H9 (cell line): ENCODE measurements at regions not wholly inside any gene's neighbourhood (a gene's known extent, or its start where the extent isn't known, plus 50 kb on each side); places are given as distances from the start of the nearest gene placed in this dataset.

Source experiments
- DNase-seq: peaks from one replicate; pipeline ENCODE4 v3.0.0-alpha.2; 2017
- H2AFZ ChIP-seq: one replicate; pipeline ENCODE4 v1.6.1; 2013; ENCODE audit warnings: mild to moderate bottlenecking, low read length, control low read depth, moderate library complexity
- H2AK5ac ChIP-seq: 2 replicates; pipeline ENCODE4 v1.6.1; 2013; ENCODE audit warnings: low read length, control low read depth, mixed read lengths; ENCODE audit not compliant: insufficient read length
- H2BK120ac ChIP-seq: one replicate; pipeline ENCODE4 v1.6.1; 2013; ENCODE audit warnings: low read depth, mild to moderate bottlenecking, low read length, control low read depth, inconsistent platforms; ENCODE audit not compliant: poor library complexity, severe bottlenecking
- H2BK12ac ChIP-seq: 2 replicates; pipeline ENCODE4 v1.6.1; 2013; ENCODE audit warnings: low read length, control low read depth, mixed read lengths, low read depth; ENCODE audit not compliant: insufficient read length
- H2BK15ac ChIP-seq: 2 replicates; pipeline ENCODE4 v1.6.1; 2013; ENCODE audit warnings: low read depth, low read length, control low read depth
- H2BK20ac ChIP-seq: one replicate; pipeline ENCODE4 v1.6.1; 2013; ENCODE audit warnings: low read depth, mild to moderate bottlenecking, low read length, control low read depth, inconsistent platforms; ENCODE audit not compliant: poor library complexity, severe bottlenecking
- H2BK5ac ChIP-seq: 2 replicates; pipeline ENCODE4 v1.6.1; 2013; ENCODE audit warnings: low read length, control low read depth, mixed read lengths; ENCODE audit not compliant: insufficient read length
- H3K14ac ChIP-seq: 2 replicates; pipeline ENCODE4 v1.6.1; 2013; ENCODE audit warnings: low read length, control low read depth; ENCODE audit not compliant: insufficient read depth
- H3K18ac ChIP-seq: 2 replicates; pipeline ENCODE4 v1.6.1; 2013; ENCODE audit warnings: low read depth, mild to moderate bottlenecking, mixed read lengths, low read length, control low read depth; ENCODE audit not compliant: insufficient read length
- H3K23ac ChIP-seq: 2 replicates; pipeline ENCODE4 v1.6.1; 2013; ENCODE audit warnings: low read length, control low read depth, mixed read lengths, low read depth; ENCODE audit not compliant: insufficient read length
- H3K23me2 ChIP-seq: 2 replicates; pipeline ENCODE4 v1.6.1; 2013; ENCODE audit warnings: low read depth, mild to moderate bottlenecking, mixed read lengths, low read length, control low read depth; ENCODE audit not compliant: insufficient read length, poor library complexity, severe bottlenecking
- H3K27ac ChIP-seq: 2 replicates; pipeline ENCODE4 v1.5.1; 2013; ENCODE audit warnings: low read length, control low read depth, mixed read lengths, low read depth; ENCODE audit not compliant: insufficient read length
- H3K27me3 ChIP-seq: 2 replicates; pipeline ENCODE4 v1.6.1; 2013; ENCODE audit warnings: low read length, control low read depth, inconsistent platforms; ENCODE audit not compliant: insufficient read depth
- H3K4ac ChIP-seq: 2 replicates; pipeline ENCODE4 v1.6.1; 2013; ENCODE audit warnings: low read depth, mild to moderate bottlenecking, control low read depth, inconsistent platforms, low read length, moderate library complexity
- H3K4me1 ChIP-seq: 2 replicates; pipeline ENCODE4 v1.6.1; 2013; ENCODE audit warnings: low read length, control low read depth, inconsistent platforms; ENCODE audit not compliant: insufficient read depth
- H3K4me2 ChIP-seq: 2 replicates; pipeline ENCODE4 v1.6.1; 2013; ENCODE audit warnings: low read length, control low read depth, mixed read lengths; ENCODE audit not compliant: insufficient read length, insufficient read depth
- H3K56ac ChIP-seq: 2 replicates; pipeline ENCODE4 v1.6.1; 2013; ENCODE audit warnings: low read depth, mild to moderate bottlenecking, mixed read lengths, low read length, control low read depth; ENCODE audit not compliant: insufficient read length
- H3K79me1 ChIP-seq: 2 replicates; pipeline ENCODE4 v1.6.1; 2013; ENCODE audit warnings: low read depth, mild to moderate bottlenecking, moderate library complexity, low read length, control low read depth, inconsistent platforms; ENCODE audit not compliant: insufficient read depth, poor library complexity, severe bottlenecking
- H3K79me2 ChIP-seq: 2 replicates; pipeline ENCODE4 v1.6.1; 2013; ENCODE audit warnings: low read length, control low read depth, inconsistent platforms; ENCODE audit not compliant: insufficient read depth
- H3K9ac ChIP-seq: 2 replicates; pipeline ENCODE4 v1.6.1; 2013; ENCODE audit warnings: low read length, control low read depth, mixed read lengths; ENCODE audit not compliant: insufficient read length; ENCODE audit errors: extremely low read depth
- H3K9me3 ChIP-seq: one replicate; pipeline ENCODE4 v1.6.1; 2013; ENCODE audit warnings: low read depth, low read length, inconsistent platforms; ENCODE audit not compliant: control insufficient read depth
- H3T11ph ChIP-seq: one replicate; pipeline ENCODE4 v1.6.1; 2013; ENCODE audit warnings: mild to moderate bottlenecking, low read length, control low read depth, inconsistent platforms
- H4K20me1 ChIP-seq: one replicate; pipeline ENCODE4 v1.6.1; 2013; ENCODE audit not compliant: control insufficient read depth, insufficient read length, insufficient read depth
- H4K5ac ChIP-seq: 2 replicates; pipeline ENCODE4 v1.6.1; 2013; ENCODE audit warnings: low read depth, mild to moderate bottlenecking, mixed read lengths, low read length, control low read depth; ENCODE audit not compliant: insufficient read length
- H4K8ac ChIP-seq: replicated peaks from 2 replicates; pipeline ENCODE4 v1.6.1; 2013; ENCODE audit warnings: low read length, control low read depth, mixed read lengths, low read depth; ENCODE audit not compliant: insufficient read length
- H4K91ac ChIP-seq: 2 replicates; pipeline ENCODE4 v1.6.1; 2013; ENCODE audit warnings: low read depth, mild to moderate bottlenecking, moderate library complexity, mixed read lengths, low read length, control low read depth; ENCODE audit not compliant: insufficient read length
- H3K27ac Mint-ChIP-seq, 3 experiments: 2 replicates in 2 of 3; 3 replicates in 1 of 3; pipeline ENCODE4 v1.8.0; 2020 to 2021; ENCODE audit warnings: mixed read lengths in 3 of 3, mild to moderate bottlenecking in 1 of 3, moderate library complexity in 1 of 3
- H3K27me3 Mint-ChIP-seq: 2 replicates; pipeline ENCODE4 v1.8.0; 2021; ENCODE audit warnings: low read depth, mild to moderate bottlenecking, moderate library complexity, mixed read lengths
- H3K36me3 Mint-ChIP-seq, 3 experiments: 2 replicates in 2 of 3; 3 replicates in 1 of 3; pipeline ENCODE4 v1.8.0; 2020 to 2021; ENCODE audit warnings: low read depth in 3 of 3, mixed read lengths in 3 of 3; ENCODE audit not compliant: insufficient read depth in 1 of 3
- H3K4me1 Mint-ChIP-seq, 2 experiments: 2 replicates each; pipeline ENCODE4 v1.8.0; 2020; ENCODE audit warnings: mixed read lengths in 2 of 2
- H3K4me3 Mint-ChIP-seq, 2 experiments: 2 replicates in 1 of 2; 3 replicates in 1 of 2; pipeline ENCODE4 v1.8.0; 2020 to 2021; ENCODE audit warnings: mild to moderate bottlenecking in 2 of 2, mixed read lengths in 2 of 2, moderate library complexity in 1 of 2
- H3K9me3 Mint-ChIP-seq, 2 experiments: 2 replicates in 1 of 2; 3 replicates in 1 of 2; pipeline ENCODE4 v1.8.0; 2020; ENCODE audit warnings: mild to moderate bottlenecking in 2 of 2, mixed read lengths in 2 of 2, moderate library complexity in 1 of 2
- CTCF ChIP-seq: fragments of 200-600 bp; sonication (generic); conservative IDR thresholded peaks from 3 replicates; pipeline ENCODE4 v1.8.0; 2021; ENCODE audit warnings: antibody characterized with exemption, mild to moderate bottlenecking
- WGBS: extraction: QIAGEN DNeasy Blood & Tissue Kit; methylation state at CpG from one replicate; pipeline ENCODE4 v1.1.7; 2013; ENCODE audit warnings: missing lambda C conversion rate, low lambda C conversion rate, mixed read lengths; ENCODE audit not compliant: insufficient read length; ENCODE audit errors: extremely low coverage; 5-methylcytosine and 5-hydroxymethylcytosine counted together

DNA sequence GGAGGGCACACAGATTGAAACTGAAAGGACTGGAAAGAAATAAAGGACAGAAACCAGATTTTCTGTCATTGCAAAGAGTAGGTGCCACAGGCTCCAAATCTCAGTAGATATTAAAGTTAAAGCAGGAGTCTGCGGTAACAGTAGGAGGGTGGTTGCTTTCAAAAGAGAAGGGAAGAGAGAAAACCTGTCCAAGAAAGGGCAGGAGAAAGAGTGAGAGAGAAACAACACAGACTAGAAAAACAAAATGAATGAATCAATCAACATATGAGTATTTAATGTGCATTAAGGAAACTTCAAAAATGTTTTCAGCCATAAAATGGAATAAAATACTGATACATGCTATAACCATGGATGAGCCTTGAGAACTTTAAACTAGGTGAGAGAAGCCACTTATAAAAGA lies 143.1 kb upstream of the CTAGE1 start:
- H3K4me3 Mint-ChIP-seq = no peak overlapping the region; a peak in 1 of 5 replicates

More for the DNA sequence above, 143.1 kb upstream of the CTAGE1 start:
- no peak overlapping the region for H3K56ac ChIP-seq
- H3K27ac Mint-ChIP-seq = no peak overlapping the region
- peaks cover 80% of the 10 kb centered on the region for H3K27me3 Mint-ChIP-seq
- no peak overlapping the region for H3K4ac ChIP-seq
- no peak overlapping the region for H2BK120ac ChIP-seq
- H2BK12ac ChIP-seq = no peak overlapping the region
- no peak overlapping the region for H3T11ph ChIP-seq
- no peaks in the 10 kb centered on the region for H3K79me2 ChIP-seq
- H3K4me1 Mint-ChIP-seq = peaks cover 17 to 29% of the 10 kb centered on the region in 2 experiments
- no peaks in the 10 kb centered on the region for H3K9me3 ChIP-seq
- no peak overlapping the region for H3K9ac ChIP-seq
- H3K4me1 ChIP-seq = no peaks in the 10 kb centered on the region
- no peak overlapping the region for H2AK5ac ChIP-seq
- no peak overlapping the region for H3K14ac ChIP-seq
- peaks cover 7% of the 10 kb centered on the region for H3K23me2 ChIP-seq
- no peak overlapping the region for H2BK5ac ChIP-seq
- DNase-seq = no peak
- no peak overlapping the region for H3K23ac ChIP-seq
- no peak overlapping the region for H4K5ac ChIP-seq
- no peak overlapping the region for H2AFZ ChIP-seq
- no peaks in the 10 kb centered on the region for H3K36me3 Mint-ChIP-seq
- TF ChIP-seq CTCF = no peak
- no peak overlapping the region for H4K8ac ChIP-seq
- no peak overlapping the region for H3K27ac ChIP-seq
- no CpG with 5 or more reads among the region's 1 CpG for WGBS
- H3K9me3 Mint-ChIP-seq = no peaks in the 10 kb centered on the region
- H4K91ac ChIP-seq = no peak overlapping the region
- H3K4me2 ChIP-seq = no peak overlapping the region
- H3K79me1 ChIP-seq = no peaks in the 10 kb centered on the region
- no peaks in the 10 kb centered on the region for H4K20me1 ChIP-seq
- H2BK20ac ChIP-seq = no peak overlapping the region
- peaks cover 17% of the 10 kb centered on the region for H3K27me3 ChIP-seq
- H3K18ac ChIP-seq = no peak overlapping the region
- H2BK15ac ChIP-seq = no peak overlapping the region
